ENCODE measurements at regions not wholly inside any gene's neighbourhood (a gene's known extent, or its start where the extent isn't known, plus 50 kb on each side); places are given as distances from the start of the nearest gene placed in this dataset.
"Not testable (repeated sequence)": the region's sequence is repeated elsewhere in the genome, so short reads cannot be mapped to it uniquely, and the experiment has no call there.

- no peak for DNase-seq
- H3K27ac Mint-ChIP-seq = no peak overlapping the region
- peaks cover 7 to 10% of the 10 kb centered on the region in 2 donors for H3K9me3 Mint-ChIP-seq
- H3K36me3 Mint-ChIP-seq = peaks cover 0 to 7% of the 10 kb centered on the region in 2 donors
- H3K27me3 Mint-ChIP-seq = no peaks in the 10 kb centered on the region
- ATAC-seq (replicated peaks) = no peak
- no peak overlapping the region for H3K4me3 Mint-ChIP-seq
- H3K4me1 Mint-ChIP-seq = no peaks in the 10 kb centered on the region
These were observed 1099.4 kb downstream of the TSPY10 start for GRCh38 chrY:10627116-10627515.

DNA sequence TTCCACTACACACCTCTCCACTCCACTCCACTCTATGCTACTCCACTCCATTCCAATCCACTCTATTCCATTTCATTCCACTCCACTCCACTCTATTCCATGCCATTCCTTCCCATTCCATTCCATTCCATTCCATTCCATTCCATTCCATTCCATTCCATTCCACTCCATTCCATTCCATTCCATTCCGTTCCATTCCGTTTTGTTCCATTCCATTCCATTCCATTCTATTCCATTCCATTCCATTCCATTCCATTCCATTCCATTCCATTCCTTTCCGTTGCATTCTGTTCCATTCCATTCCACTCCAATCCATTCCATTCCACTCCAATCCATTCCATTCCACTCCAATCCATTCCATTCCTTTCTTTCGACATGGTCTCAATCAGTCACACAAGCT lies 1121.1 kb downstream of the TSPY10 start:
- H3K27me3 Mint-ChIP-seq; H3K4me3 Mint-ChIP-seq; H3K36me3 Mint-ChIP-seq; H3K4me1 Mint-ChIP-seq; H3K27ac Mint-ChIP-seq; ATAC-seq (replicated peaks); DNase-seq: not testable (repeated sequence)
- H3K9me3 Mint-ChIP-seq = peaks cover 24 to 33% of the 10 kb centered on the region in 2 donors

GRCh38 chrY:10657120-10657519 lies 1129.4 kb downstream of the TSPY10 start:
- H3K4me1 Mint-ChIP-seq; ATAC-seq (replicated peaks); H3K4me3 Mint-ChIP-seq; DNase-seq; H3K27me3 Mint-ChIP-seq; H3K27ac Mint-ChIP-seq: not testable (repeated sequence)
- Mint-ChIP-seq H3K9me3 (peaks cover 61 to 76% of the 10 kb centered on the region in 2 donors), H3K36me3 (peaks cover 13 to 17% of the 10 kb centered on the region in 2 donors)

DNA sequence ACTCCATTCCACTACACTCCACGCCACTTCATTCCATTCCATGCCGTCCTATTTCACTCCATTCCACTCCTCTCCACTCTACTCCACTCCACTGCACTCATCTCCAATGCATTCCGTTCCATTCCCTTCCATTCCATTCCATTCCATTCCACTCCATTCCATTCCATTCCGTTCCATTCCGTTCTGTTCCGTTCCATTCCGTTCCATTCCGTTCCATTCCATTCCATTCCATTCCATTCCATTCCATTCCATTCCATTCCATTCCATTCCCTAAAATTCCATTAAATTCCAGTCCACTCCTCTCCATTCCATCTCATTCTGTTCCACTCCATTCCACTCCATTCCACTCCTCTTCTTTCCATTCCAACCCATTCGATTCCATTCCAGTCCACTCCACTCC lies 1139.1 kb downstream of the TSPY10 start:
- Mint-ChIP-seq H3K4me1 (no peaks in the 10 kb centered on the region), H3K36me3 (peaks cover 15 to 19% of the 10 kb centered on the region in 2 donors), H3K27ac (no peak overlapping the region), H3K27me3 (no peaks in the 10 kb centered on the region), H3K9me3 (peaks cover 45 to 51% of the 10 kb centered on the region in 2 donors), H3K4me3 (no peak overlapping the region)
- DNase-seq = no peak
- ATAC-seq (replicated peaks) = no peak

- Mint-ChIP-seq H3K36me3 (peaks cover 17 to 18% of the 10 kb centered on the region in 2 donors), H3K4me3 (no peak overlapping the region), H3K9me3 (peaks cover 60 to 71% of the 10 kb centered on the region in 2 donors), H3K4me1 (no peaks in the 10 kb centered on the region), H3K27ac (no peak overlapping the region), H3K27me3 (no peaks in the 10 kb centered on the region)
- no peak for DNase-seq
- no peak for ATAC-seq (replicated peaks)
These were observed 1158.7 kb downstream of the TSPY10 start for GRCh38 chrY:10686414-10686813.
